ENCODE measurements at regions not wholly inside any gene's neighbourhood (a gene's known extent, or its start where the extent isn't known, plus 50 kb on each side); places are given as distances from the start of the nearest gene placed in this dataset.

- no peak overlapping the region for H3K4me2 ChIP-seq (ENCODE audit: low read length)
- H3K9ac ChIP-seq (ENCODE audit: low read length) = no peak overlapping the region
- DNase-seq (no peak), ATAC-seq (no peak)
- intact Hi-C loops (cut with micrococcal nuclease) = no loop called here
- no peaks in the 10 kb centered on the region for H3K36me3 ChIP-seq (ENCODE audit: low read depth, low read length)
- POLR2A ChIA-PET (ENCODE audit: unreplicated experiment) = no interaction called here
- no peaks in the 10 kb centered on the region for H3K4me1 ChIP-seq (ENCODE audit: insufficient read depth, low read length)
- peaks cover 11% of the 10 kb centered on the region; the same call in 1 of the 2 replicates for H3K27me3 ChIP-seq (ENCODE audit: low read length)
- H3K9me3 ChIP-seq (ENCODE audit: low read length) = no peaks in the 10 kb centered on the region
- no peak for TF ChIP-seq EZH2 (IDR thresholded peaks at IDR 0.05; ENCODE audit: low read length, unreplicated experiment)
- no peak for TF ChIP-seq EZH2phosphoT487 (IDR thresholded peaks at IDR 0.05; ENCODE audit: borderline replicate concordance, low read length)
- no peak overlapping the region for H3K27ac ChIP-seq (ENCODE audit: low read length)
- H3K9me2 ChIP-seq (replicated peaks; ENCODE audit: low read length) = no peaks in the 10 kb centered on the region
- H3F3A ChIP-seq (ENCODE audit: low read length, unreplicated experiment) = no peaks in the 10 kb centered on the region
- no peaks in the 10 kb centered on the region for H4K20me1 ChIP-seq (ENCODE audit: low read length)
- no peaks in the 10 kb centered on the region for H3K79me2 ChIP-seq (ENCODE audit: low read length)
- H2AFZ ChIP-seq (ENCODE audit: low read length) = no peak overlapping the region
- no peak overlapping the region for H3K4me3 ChIP-seq (ENCODE audit: low read length)
- CTCF ChIA-PET = no interaction called here
- BruUV-seq (replicated peaks) = no TSS peak
Observed at GRCh38 chr2:221973902-221974301, 324.9 kb downstream of the PAX3 start.

GRCh38 chr2:221973502-221973901, 325.3 kb downstream of the PAX3 start:
- H3K27ac ChIP-seq (ENCODE audit: low read length) = no peak overlapping the region
- intact Hi-C loops (cut with micrococcal nuclease) = no loop called here
- no peaks in the 10 kb centered on the region for H3K79me2 ChIP-seq (ENCODE audit: low read length)
- no peak overlapping the region for H3K4me2 ChIP-seq (ENCODE audit: low read length)
- no peaks in the 10 kb centered on the region for H3K9me3 ChIP-seq (ENCODE audit: low read length)
- peaks cover 11% of the 10 kb centered on the region; the same call in 1 of the 2 replicates for H3K27me3 ChIP-seq (ENCODE audit: low read length)
- H3K4me1 ChIP-seq (ENCODE audit: insufficient read depth, low read length) = no peaks in the 10 kb centered on the region
- no peak overlapping the region for H2AFZ ChIP-seq (ENCODE audit: low read length)
- no peaks in the 10 kb centered on the region for H3K9me2 ChIP-seq (replicated peaks; ENCODE audit: low read length)
- ChIA-PET CTCF (no interaction called here), POLR2A (ENCODE audit: unreplicated experiment) (no interaction called here)
- no peak for ATAC-seq
- H4K20me1 ChIP-seq (ENCODE audit: low read length) = no peaks in the 10 kb centered on the region
- H3F3A ChIP-seq (ENCODE audit: low read length, unreplicated experiment) = no peaks in the 10 kb centered on the region
- no peak overlapping the region for H3K4me3 ChIP-seq (ENCODE audit: low read length)
- no peak overlapping the region for H3K9ac ChIP-seq (ENCODE audit: low read length)
- no TSS peak for BruUV-seq (replicated peaks)
- TF ChIP-seq EZH2 (IDR thresholded peaks at IDR 0.05; ENCODE audit: low read length, unreplicated experiment) (no peak), EZH2phosphoT487 (IDR thresholded peaks at IDR 0.05; ENCODE audit: borderline replicate concordance, low read length) (no peak)
- TF ChIP-seq, protein P1, sequence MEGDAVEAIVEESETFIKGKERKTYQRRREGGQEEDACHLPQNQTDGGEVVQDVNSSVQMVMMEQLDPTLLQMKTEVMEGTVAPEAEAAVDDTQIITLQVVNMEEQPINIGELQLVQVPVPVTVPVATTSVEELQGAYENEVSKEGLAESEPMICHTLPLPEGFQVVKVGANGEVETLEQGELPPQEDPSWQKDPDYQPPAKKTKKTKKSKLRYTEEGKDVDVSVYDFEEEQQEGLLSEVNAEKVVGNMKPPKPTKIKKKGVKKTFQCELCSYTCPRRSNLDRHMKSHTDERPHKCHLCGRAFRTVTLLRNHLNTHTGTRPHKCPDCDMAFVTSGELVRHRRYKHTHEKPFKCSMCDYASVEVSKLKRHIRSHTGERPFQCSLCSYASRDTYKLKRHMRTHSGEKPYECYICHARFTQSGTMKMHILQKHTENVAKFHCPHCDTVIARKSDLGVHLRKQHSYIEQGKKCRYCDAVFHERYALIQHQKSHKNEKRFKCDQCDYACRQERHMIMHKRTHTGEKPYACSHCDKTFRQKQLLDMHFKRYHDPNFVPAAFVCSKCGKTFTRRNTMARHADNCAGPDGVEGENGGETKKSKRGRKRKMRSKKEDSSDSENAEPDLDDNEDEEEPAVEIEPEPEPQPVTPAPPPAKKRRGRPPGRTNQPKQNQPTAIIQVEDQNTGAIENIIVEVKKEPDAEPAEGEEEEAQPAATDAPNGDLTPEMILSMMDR (conservative IDR thresholded peaks at IDR 0.05; ENCODE audit: low read depth, low read length) = no peak
- no peak for DNase-seq
- H3K36me3 ChIP-seq (ENCODE audit: low read depth, low read length) = no peaks in the 10 kb centered on the region

DNA sequence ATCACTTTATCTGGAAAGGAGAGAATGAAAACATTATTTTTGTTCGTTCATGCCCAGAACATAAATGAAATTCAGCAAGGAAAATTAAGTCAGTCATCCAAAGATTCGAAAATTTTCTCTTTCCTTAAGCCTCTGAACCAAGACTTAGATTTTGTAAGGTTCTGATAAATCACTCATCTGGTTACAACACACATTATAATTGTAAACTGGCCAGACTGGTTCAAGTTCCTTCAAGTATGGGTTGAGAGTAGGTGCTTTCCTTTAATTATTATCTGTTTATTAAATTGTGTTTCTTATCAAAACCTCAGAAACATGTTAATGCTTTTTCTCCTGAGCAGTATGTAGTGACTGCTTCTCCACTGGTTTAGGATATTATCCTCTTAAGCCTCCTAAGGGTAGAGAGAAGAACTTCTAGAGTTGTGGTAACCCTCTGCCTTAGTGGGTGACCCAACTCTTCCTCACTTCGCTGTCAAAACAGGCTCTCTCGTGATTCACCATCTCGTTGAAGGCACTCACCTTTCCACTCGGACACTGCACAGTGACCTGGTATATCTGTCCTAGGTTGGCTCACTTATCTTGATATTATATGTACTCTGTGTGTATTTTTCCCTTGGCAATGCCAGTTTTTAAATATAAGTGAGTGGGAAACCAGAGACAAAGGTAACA, 325.9 kb downstream of the PAX3 start:
- CTCF ChIA-PET = no interaction called here

More for the DNA sequence above, 325.9 kb downstream of the PAX3 start:
- DNase-seq (peak; percentile 6), ATAC-seq (no peak)
- H3K4me2 ChIP-seq (ENCODE audit: low read length) = no peak overlapping the region
- POLR2A ChIA-PET (ENCODE audit: unreplicated experiment) = no interaction called here
- H3K27me3 ChIP-seq (ENCODE audit: low read length) = peaks cover 11% of the 10 kb centered on the region; the same call in 1 of the 2 replicates
- H3K27ac ChIP-seq (ENCODE audit: low read length) = no peak overlapping the region
- H4K20me1 ChIP-seq (ENCODE audit: low read length) = no peaks in the 10 kb centered on the region
- intact Hi-C loops (cut with micrococcal nuclease) = no loop called here
- H3K4me1 ChIP-seq (ENCODE audit: insufficient read depth, low read length) = no peaks in the 10 kb centered on the region
- TF ChIP-seq EZH2 (IDR thresholded peaks at IDR 0.05; ENCODE audit: low read length, unreplicated experiment) = no peak
- TF ChIP-seq, protein P1 (conservative IDR thresholded peaks at IDR 0.05; ENCODE audit: low read depth, low read length) = no peak
- no peak overlapping the region for H2AFZ ChIP-seq (ENCODE audit: low read length)
- no peaks in the 10 kb centered on the region for H3K9me2 ChIP-seq (replicated peaks; ENCODE audit: low read length)
- H3K36me3 ChIP-seq (ENCODE audit: low read depth, low read length) = no peaks in the 10 kb centered on the region
- no peak overlapping the region for H3K9ac ChIP-seq (ENCODE audit: low read length)
- H3F3A ChIP-seq (ENCODE audit: low read length, unreplicated experiment) = no peaks in the 10 kb centered on the region
- no peaks in the 10 kb centered on the region for H3K9me3 ChIP-seq (ENCODE audit: low read length)
- BruUV-seq (replicated peaks) = no TSS peak
- no peaks in the 10 kb centered on the region for H3K79me2 ChIP-seq (ENCODE audit: low read length)
- H3K4me3 ChIP-seq (ENCODE audit: low read length) = no peak overlapping the region
